ENCODE measurements at regions not wholly inside any gene's neighbourhood (a gene's known extent, or its start where the extent isn't known, plus 50 kb on each side); places are given as distances from the start of the nearest gene placed in this dataset.

DNA sequence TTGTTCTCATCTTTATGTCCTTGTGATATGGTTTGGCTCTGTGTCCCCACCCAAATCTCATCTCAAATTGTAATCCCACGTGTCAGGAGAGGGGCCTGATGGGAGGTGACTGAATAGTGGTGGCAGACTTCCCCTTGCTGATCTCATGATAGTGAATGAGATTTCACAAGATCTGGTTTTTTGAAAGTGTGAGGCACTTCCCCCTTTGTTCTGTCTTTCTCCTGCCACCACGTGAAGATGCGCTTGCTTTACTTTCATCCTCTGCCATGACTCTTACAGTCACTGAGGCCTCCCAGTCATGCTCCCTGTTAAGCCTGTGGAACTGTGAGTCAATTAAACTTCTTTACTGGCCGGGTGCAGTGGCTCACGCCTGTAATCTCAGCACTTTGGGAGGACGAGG is 161.0 kb downstream of the HERPUD2 start:
- no peak for DNase-seq

GRCh38 chr7:35530124-35531109 is 164.5 kb downstream of the HERPUD2 start:
- no peak for DNase-seq

DNA sequence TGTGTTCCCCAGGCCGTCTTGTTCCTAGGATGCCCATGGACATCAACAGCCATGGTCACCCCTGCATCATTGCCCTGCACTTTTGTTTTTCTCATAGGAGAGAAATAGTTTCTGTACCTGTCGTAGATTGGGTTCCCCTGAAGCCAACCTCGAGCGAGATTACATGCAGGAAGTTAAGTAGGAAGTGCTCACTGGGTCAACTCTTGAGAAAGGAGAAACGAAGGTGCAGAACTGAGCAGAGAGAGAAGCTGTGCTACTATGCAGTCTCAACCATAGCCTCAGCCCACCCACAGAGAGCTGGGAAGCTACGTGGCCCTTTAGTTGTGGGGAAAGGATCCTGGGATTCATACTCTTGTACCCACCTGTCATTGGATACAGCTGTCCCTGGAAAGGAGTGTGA is 165.2 kb downstream of the HERPUD2 start:
- no peak for DNase-seq

GRCh38 chr7:35528381-35528977 is 166.5 kb downstream of the HERPUD2 start:
- DNase-seq, result no peak

DNA sequence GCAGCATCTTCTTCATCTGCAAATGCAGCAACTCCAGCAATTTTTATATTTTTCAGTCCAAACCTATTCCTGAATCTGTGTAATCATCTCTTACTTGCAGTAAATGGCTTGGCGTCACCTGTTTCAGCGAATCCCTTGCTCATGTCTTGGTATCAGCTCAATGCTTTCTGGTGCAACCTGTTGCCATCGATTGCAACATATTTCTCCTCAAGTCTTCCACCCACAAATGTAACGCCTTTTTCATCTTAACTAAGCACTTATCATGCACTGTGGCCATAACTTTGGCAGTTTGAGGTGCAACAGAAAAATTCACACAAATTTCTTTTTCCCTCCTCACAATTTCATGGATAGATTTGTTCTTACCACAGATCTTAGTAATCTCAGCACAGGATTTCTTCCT is 168.3 kb downstream of the HERPUD2 start:
- DNase-seq, result no peak

DNA sequence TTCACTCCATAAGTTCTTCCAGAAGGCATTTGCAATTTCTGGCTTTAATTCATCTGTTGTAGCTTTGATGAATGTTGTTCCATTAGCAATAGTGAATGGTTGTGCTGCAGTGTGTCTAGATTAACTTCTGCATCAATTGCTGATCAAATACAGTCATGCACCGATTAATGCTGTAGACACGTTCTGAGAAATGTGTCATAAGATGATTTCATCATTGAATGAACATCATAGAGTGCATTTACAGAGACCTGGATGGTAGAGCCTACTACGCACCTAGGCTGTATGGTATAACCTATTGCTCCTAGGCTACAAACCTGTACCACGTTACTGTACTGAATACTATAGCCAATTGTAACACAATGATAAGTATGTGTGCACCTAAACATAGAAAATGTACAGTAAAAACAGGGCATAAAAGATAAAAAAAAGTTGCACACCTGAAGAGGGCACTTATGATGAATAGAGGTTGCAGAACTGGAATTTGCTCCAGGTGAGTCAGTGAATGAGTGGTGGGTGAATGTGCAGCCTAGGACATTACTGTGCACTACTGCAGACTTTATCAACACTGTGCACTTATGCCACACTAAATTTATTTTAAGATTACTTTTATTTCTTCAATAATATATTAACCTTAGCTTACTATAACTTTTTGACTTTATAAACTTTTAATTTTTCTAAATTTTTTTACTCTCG is 170.7 kb downstream of the HERPUD2 start:
- DNase-seq, result no peak

- no peak for DNase-seq
Observed at GRCh38 chr7:35523292-35523691, 171.6 kb downstream of the HERPUD2 start.

- DNase-seq, result no peak
Observed at GRCh38 chr7:35522697-35523096, 172.2 kb downstream of the HERPUD2 start.

DNA sequence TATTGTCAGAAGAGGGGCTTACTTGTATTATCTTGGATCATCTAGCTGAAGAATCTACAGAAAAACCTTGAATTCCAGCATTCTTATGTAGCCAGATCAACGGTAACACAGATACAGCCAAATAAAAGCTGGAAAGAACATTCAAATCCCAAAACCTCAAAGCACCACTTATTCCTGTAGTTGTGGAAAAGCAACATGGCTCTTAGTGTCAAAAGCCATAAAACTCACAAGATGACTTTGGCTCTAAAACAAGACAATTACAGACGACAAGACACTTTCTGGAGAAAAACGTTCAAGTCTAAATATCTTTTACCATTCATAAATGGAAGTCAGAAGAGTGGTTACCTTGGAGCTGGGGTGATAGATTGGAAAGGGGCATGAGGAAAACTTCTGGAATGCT is 173.0 kb downstream of the HERPUD2 start:
- DNase-seq, result no peak

DNA sequence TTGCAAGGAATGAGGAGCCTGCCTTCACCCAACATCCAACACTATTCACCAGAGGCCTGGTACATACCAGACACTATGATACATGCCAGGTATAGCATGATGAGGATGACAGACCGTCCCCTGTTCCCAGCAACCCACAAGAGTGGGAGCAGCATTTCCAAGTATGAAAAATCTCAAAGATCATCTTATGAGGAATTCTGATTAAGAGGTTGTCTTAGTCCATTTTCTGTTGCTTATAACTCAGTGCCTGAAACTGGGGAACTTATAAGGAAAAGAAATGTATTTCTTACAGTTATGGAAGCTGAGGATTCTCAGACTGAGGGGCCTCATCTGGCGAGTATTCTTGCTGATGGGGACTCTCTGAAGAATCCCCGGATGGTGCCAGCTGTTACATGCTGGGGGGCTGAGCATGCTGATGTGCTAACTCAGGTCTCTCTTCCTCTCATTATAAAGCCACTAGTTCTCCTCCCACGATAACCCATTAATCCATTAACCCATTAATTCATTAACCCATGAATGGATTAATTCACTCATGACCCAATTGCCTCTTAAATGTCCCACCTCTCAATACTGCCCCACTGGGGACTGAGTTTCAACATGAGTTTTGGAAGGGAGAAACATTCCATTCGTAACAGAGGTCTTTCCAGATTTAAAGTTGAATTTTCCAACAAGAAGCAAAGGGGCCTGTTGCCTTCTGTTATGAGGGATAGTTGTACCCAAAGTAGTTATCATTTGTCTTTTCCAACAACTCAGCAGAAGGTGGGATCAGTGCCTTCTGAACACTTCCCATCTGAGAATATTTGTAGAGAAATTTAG is 173.9 kb downstream of the HERPUD2 start:
- no peak for DNase-seq

- DNase-seq, result peak; percentile 14
Observed at GRCh38 chr7:35519971-35520809, 174.7 kb downstream of the HERPUD2 start.

DNA sequence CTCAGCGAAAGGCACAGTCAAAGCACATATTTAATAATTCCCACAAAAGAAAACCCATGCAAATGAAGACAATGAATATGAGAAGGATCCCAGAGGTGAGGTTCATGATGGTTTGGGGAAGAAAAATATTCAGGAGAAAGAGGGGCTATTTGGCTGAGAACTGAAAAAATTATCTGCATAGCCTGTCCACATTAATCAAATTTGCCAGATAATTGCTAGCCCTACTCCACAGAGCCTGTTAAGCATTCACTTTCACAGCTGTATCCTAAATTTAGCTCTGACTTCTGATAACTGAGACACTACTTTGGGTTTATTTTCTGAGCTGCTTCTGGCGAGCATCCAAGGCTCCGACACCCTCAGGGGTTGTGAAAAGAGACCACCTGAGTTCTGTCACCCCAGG is 176.2 kb downstream of the HERPUD2 start:
- no peak for DNase-seq

DNA sequence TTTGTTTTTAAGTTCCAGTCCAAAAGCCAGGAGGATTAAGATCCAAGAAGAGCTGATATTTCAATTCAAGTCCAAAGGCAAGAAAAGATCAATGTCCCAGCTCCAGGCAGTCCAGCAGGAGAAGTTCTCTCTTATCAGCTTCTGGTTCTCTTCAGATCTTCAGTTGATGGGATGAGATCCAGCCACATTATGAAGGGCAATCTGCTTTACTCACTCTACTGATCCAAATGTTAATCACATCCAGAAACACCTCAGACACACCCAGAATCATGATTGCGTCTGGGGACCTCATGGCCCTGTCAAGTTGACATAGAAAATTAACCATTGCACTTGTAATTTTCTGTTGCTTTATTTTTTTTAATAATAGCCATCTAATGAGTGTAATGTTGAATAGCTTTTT is 178.4 kb downstream of the HERPUD2 start:
- DNase-seq, result no peak

DNA sequence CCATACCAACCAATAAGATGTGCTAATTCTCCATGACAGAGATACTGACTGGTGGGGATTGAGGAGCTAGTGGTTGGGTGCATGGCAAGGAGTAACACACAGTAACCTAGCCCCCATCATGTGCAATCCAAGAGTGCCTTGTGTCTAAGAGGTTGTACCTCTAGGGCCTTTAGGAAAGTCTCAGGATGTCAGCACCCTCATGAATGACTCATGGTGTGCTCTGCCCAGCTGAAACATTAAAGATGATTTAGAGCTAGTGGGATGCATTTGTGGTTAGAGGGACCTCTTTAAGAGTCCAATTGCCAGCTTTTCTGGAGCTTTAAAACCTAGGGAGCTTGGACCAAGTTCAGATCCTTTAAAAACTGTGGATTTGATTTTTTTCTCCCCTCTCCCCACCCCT is 181.1 kb downstream of the HERPUD2 start:
- no peak for DNase-seq

DNA sequence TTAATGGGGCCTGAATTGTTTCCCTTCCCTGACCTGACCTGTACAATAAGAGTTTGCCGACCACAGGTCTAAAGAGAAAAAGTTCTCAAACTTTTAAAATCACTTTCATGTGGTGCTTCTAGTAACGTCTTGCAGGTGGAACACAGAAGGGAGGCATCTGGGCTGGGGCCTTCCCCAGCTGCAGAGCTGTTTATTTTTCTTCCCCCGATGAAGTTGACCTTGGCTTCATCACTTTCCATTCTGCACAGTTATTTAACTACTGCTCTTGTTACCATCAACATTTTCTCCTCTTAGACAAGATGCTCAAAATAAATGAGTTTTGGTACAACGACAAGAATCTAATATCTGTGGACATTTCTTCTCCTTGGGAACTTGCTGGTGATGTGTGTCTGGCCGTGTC is 181.7 kb downstream of the HERPUD2 start:
- DNase-seq, result no peak

- no peak for DNase-seq
Observed at GRCh38 chr7:35512716-35513115, 182.2 kb downstream of the HERPUD2 start.

- DNase-seq, result no peak
Observed at GRCh38 chr7:35508623-35509400, 186.1 kb downstream of the HERPUD2 start.

DNA sequence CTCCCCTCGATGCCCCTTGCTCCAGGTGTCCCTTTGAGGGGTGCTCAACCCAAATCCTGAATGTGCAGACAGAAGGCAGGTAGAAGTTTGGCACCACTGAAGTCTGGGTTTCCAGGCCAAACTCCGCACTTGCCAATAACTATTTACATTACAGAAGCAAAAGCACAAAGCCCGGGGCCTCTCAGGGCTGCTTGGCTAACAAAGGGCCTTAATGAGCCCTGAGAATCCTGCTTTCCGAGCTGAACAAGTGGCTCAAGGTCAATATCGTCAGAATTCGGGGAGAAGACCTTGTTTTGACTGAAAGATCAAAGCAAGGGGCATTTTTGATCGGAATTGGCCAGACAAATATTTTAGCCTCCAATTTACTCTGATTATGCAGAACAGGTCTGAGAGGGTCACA is 189.9 kb downstream of the HERPUD2 start:
- DNase-seq, result no peak

DNA sequence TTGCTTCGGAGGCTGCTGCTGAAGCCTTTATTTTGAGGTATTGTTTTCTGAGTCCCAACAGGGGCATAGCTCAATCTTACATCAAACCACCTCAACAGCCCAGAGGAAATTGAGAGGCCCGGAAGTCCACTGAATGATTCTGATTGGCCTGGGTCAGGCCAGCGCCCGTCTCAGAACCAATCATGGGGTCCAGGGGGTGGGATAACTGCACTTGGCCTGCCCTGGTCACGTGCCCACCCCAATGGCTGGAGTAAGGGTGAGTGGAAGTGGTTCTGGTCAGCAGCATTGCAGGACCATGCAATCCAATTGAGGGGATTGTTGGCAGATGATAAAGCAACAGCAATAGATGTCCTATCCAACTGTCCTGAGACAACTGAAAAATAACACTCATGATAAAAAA is 190.6 kb downstream of the HERPUD2 start:
- no peak for DNase-seq

DNA sequence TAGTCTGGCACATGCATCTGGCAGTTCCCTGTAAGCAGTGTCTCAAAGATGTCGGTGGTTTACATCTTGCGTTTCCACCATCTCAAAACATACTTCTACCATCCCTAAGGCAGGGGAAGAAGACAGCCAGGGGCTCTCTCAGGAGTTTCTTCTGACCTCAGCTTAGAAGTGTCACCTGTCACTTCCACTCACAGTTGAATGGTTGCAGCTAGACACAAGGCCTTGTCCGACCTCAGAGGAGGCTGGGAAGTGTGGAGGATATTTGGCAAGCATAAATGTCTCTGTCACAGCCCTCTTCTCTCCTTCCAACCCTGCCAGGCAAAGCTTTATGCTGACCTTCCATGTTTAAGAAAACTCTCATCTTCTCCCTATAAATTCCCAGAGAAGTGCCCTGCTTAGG is 193.3 kb downstream of the HERPUD2 start:
- no peak for DNase-seq

GRCh38 chr7:35499226-35499625 is 195.7 kb downstream of the HERPUD2 start:
- DNase-seq, result no peak

Data from DMS79 (cell line).